Mammary epithelial cell (primary cell): ENCODE measurements at regions not wholly inside any gene's neighbourhood (a gene's known extent, or its start where the extent isn't known, plus 50 kb on each side); places are given as distances from the start of the nearest gene placed in this dataset.

Experiments used
- EZH2 ChIP-seq: IDR thresholded peaks from 2 replicates; pipeline ENCODE4 v1.6.1; 2012; ENCODE audit warnings: low read length, inconsistent platforms, borderline replicate concordance
- TF ChIP-seq, protein P1 (sequence below), 2 donors: IDR thresholded peaks in 1 of 2; conservative IDR thresholded peaks in 1 of 2; 2 replicates each; pipeline ENCODE4 v1.5.1; 2011 to 2012; ENCODE audit warnings: inconsistent platforms in 2 of 2, low read length in 2 of 2, mild to moderate bottlenecking in 2 of 2, control low read depth in 1 of 2, low read depth in 1 of 2; ENCODE audit not compliant: insufficient read depth in 1 of 2; ENCODE audit errors: extremely low read depth in 1 of 2

DNA sequence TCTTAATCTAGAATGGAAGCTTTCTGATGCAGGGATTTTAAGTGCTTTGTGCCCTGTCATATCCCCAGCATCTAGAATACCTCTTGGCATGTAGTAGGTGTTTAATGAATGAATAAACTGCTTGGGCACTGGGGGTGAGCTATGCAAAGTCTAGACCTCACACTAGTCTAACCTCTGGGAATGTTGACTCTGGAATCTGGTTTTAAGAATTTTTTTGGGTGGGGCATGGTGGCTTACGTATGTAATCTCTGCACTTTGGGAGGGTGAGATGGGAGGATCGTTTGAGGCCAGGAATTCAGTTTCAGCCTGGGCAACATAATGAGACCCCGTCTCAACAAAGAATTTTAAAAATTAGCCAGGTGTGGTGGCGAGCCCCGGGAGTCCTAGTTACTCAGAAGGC lies 146.3 kb upstream of the RGMA start:
- TF ChIP-seq, protein P1, sequence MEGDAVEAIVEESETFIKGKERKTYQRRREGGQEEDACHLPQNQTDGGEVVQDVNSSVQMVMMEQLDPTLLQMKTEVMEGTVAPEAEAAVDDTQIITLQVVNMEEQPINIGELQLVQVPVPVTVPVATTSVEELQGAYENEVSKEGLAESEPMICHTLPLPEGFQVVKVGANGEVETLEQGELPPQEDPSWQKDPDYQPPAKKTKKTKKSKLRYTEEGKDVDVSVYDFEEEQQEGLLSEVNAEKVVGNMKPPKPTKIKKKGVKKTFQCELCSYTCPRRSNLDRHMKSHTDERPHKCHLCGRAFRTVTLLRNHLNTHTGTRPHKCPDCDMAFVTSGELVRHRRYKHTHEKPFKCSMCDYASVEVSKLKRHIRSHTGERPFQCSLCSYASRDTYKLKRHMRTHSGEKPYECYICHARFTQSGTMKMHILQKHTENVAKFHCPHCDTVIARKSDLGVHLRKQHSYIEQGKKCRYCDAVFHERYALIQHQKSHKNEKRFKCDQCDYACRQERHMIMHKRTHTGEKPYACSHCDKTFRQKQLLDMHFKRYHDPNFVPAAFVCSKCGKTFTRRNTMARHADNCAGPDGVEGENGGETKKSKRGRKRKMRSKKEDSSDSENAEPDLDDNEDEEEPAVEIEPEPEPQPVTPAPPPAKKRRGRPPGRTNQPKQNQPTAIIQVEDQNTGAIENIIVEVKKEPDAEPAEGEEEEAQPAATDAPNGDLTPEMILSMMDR (conservative IDR thresholded peaks at IDR 0.05 in 1 of 2, IDR thresholded peaks at IDR 0.05 in 1 of 2; ENCODE audit: extremely low read depth in 1 of 2, insufficient read depth in 1 of 2, low read depth in 1 of 2, low read length in 2 of 2) = no peak
- TF ChIP-seq EZH2 = no peak
